Gastroesophageal sphincter (tissue), 4 donors: ENCODE measurements at regions not wholly inside any gene's neighbourhood (a gene's known extent, or its start where the extent isn't known, plus 50 kb on each side); places are given as distances from the start of the nearest gene placed in this dataset.
A peak's percentile ranks its signal among the peaks of the same experiment; 100 is the strongest.

Experiments
- ATAC-seq: fragments of 150-250 bp; one replicate; pipeline ENCODE4 v1.9.1; 2016; ENCODE audit warnings: mild to moderate bottlenecking, moderate library complexity
- H3K27ac ChIP-seq, 4 donors: fragments of 200-600 bp; sonication (generic) in 3 of 4; 1 replicate in 3 of 4; 2 replicates in 1 of 4; pipeline ENCODE4 v1.5.1; 2016 to 2019
- H3K27me3 ChIP-seq: fragments of 200-600 bp; sonication (generic); one replicate; pipeline ENCODE4 v1.5.1; 2019
- H3K36me3 ChIP-seq, 2 donors: fragments of 200-600 bp; sonication (generic); one replicate each; pipeline ENCODE4 v1.5.1; 2019; ENCODE audit warnings: control low read depth in 1 of 2
- H3K4me1 ChIP-seq, 3 donors: fragments of 200-600 bp; sonication (generic); 1 replicate in 2 of 3; 2 replicates in 1 of 3; pipeline ENCODE4 v1.5.1; 2016 to 2019; ENCODE audit warnings: control low read depth in 2 of 3
- H3K4me3 ChIP-seq, 2 donors: fragments of 200-600 bp; sonication (generic); one replicate each; pipeline ENCODE4 v1.5.1; 2019; ENCODE audit warnings: mild to moderate bottlenecking in 1 of 2, moderate library complexity in 1 of 2
- H3K9me3 ChIP-seq, 3 donors: fragments of 200-600 bp; sonication (generic); one replicate each; pipeline ENCODE4 v1.5.1; 2017 to 2019; ENCODE audit warnings: control low read depth in 2 of 3
- CTCF ChIP-seq, 4 experiments: fragments of 200-600 bp in 2 of 4; fragments of 450-650 bp in 2 of 4; sonication (generic) in 1 of 4; IDR thresholded peaks; one replicate each; pipeline ENCODE4 v1.5.1; 2017 to 2019; ENCODE audit warnings: antibody characterized with exemption in 4 of 4, mild to moderate bottlenecking in 2 of 4, moderate library complexity in 2 of 4
- EP300 ChIP-seq: sonication (generic); formaldehyde crosslinking; IDR thresholded peaks from one replicate; pipeline ENCODE4 v1.6.1; 2017; ENCODE audit warnings: antibody characterized with exemption, mild to moderate bottlenecking
- POLR2A ChIP-seq, 2 donors: fragments of 450-650 bp; IDR thresholded peaks; one replicate each; pipeline ENCODE4 v1.6.1; 2017; ENCODE audit warnings: antibody characterized with exemption in 2 of 2, mild to moderate bottlenecking in 2 of 2, moderate library complexity in 1 of 2
- POLR2AphosphoS5 ChIP-seq: sonication (generic); formaldehyde crosslinking; IDR thresholded peaks from one replicate; pipeline ENCODE4 v1.6.1; 2017; ENCODE audit warnings: antibody characterized with exemption
- WGBS, 2 donors: methylation state at CpG; one replicate each; pipeline ENCODE4 v1.1.5; 2018; ENCODE audit warnings: low coverage in 1 of 2; 5-methylcytosine and 5-hydroxymethylcytosine counted together

GRCh38 chr12:67451206-67451605, 182.0 kb downstream of the CAND1 start:
- Histone ChIP-seq H3K27ac (no peak overlapping the region), H3K27me3 (no peaks in the 10 kb centered on the region), H3K36me3 (no peaks in the 10 kb centered on the region), H3K4me1 (peaks cover 0 to 6% (median 0%) of the 10 kb centered on the region in 3 donors), H3K9me3 (no peaks in the 10 kb centered on the region), H3K4me3 (no peak overlapping the region)
- WGBS, 2 donors = 64 to 78% methylated on average over 4 of the region's 4 CpGs
- TF ChIP-seq POLR2AphosphoS5 = no peak
- TF ChIP-seq POLR2A (IDR thresholded peaks at IDR 0.05) = no peak
- TF ChIP-seq CTCF (IDR thresholded peaks at IDR 0.05) = no peak
- no peak for TF ChIP-seq EP300
- no peak for ATAC-seq

- H3K4me3 ChIP-seq = no peak overlapping the region
- H3K36me3 ChIP-seq = no peaks in the 10 kb centered on the region
- no peak overlapping the region for H3K27ac ChIP-seq
- no peaks in the 10 kb centered on the region for H3K9me3 ChIP-seq
- 83 to 88% methylated on average over 7 of the region's 7 CpGs for WGBS, 2 donors
- no peaks in the 10 kb centered on the region for H3K27me3 ChIP-seq
- ATAC-seq = no peak
- TF ChIP-seq CTCF (IDR thresholded peaks at IDR 0.05) (no peak), POLR2A (IDR thresholded peaks at IDR 0.05) (no peak), POLR2AphosphoS5 (no peak), EP300 (no peak)
- peaks cover 9 to 17% (median 10%) of the 10 kb centered on the region in 3 donors for H3K4me1 ChIP-seq
Measured at GRCh38 chr12:67452119-67452805, 183.1 kb downstream of the CAND1 start.

GRCh38 chr12:67453191-67453590, 184.0 kb downstream of the CAND1 start:
- H3K9me3 ChIP-seq = no peaks in the 10 kb centered on the region
- peaks cover 11 to 26% (median 18%) of the 10 kb centered on the region in 3 donors for H3K4me1 ChIP-seq
- H3K36me3 ChIP-seq = no peaks in the 10 kb centered on the region
- no peak overlapping the region for H3K27ac ChIP-seq
- 97 to 100% methylated on average over 1 to 3 of the region's 3 CpGs for WGBS, 2 donors
- H3K4me3 ChIP-seq = no peak overlapping the region
- TF ChIP-seq CTCF (IDR thresholded peaks at IDR 0.05) = no peak
- TF ChIP-seq POLR2AphosphoS5 = no peak
- no peak for TF ChIP-seq EP300
- no peak for TF ChIP-seq POLR2A (IDR thresholded peaks at IDR 0.05)
- H3K27me3 ChIP-seq = no peaks in the 10 kb centered on the region
- ATAC-seq = no peak

- no peak for TF ChIP-seq EP300
- no peak for TF ChIP-seq POLR2A (IDR thresholded peaks at IDR 0.05)
- no peak for TF ChIP-seq CTCF (IDR thresholded peaks at IDR 0.05)
- TF ChIP-seq POLR2AphosphoS5 = no peak
- Histone ChIP-seq H3K9me3 (no peaks in the 10 kb centered on the region), H3K27me3 (no peaks in the 10 kb centered on the region), H3K4me3 (no peak overlapping the region), H3K27ac (no peak overlapping the region), H3K36me3 (no peaks in the 10 kb centered on the region), H3K4me1 (peaks cover 11 to 31% (median 18%) of the 10 kb centered on the region in 3 donors)
- 68 to 76% methylated on average over 4 to 5 of the region's 6 CpGs for WGBS, 2 donors
- ATAC-seq = no peak
Measured at GRCh38 chr12:67455236-67455635, 186.1 kb downstream of the CAND1 start.

- no peak for TF ChIP-seq CTCF (IDR thresholded peaks at IDR 0.05)
- TF ChIP-seq EP300 = no peak
- no peak for TF ChIP-seq POLR2AphosphoS5
- TF ChIP-seq POLR2A (IDR thresholded peaks at IDR 0.05) = no peak
- ATAC-seq = peak; percentile 46
- Histone ChIP-seq H3K9me3 (no peaks in the 10 kb centered on the region), H3K27ac (peak overlapping the region in 2 of 4 donors; percentile 45 to 47), H3K27me3 (no peaks in the 10 kb centered on the region), H3K36me3 (no peaks in the 10 kb centered on the region), H3K4me1 (peaks cover 11 to 31% (median 18%) of the 10 kb centered on the region in 3 donors), H3K4me3 (no peak overlapping the region)
- WGBS, 2 donors = 4 to 5% methylated on average over 3 of the region's 3 CpGs
Measured at GRCh38 chr12:67456431-67456901, 187.3 kb downstream of the CAND1 start.
